Upper lobe of left lung (tissue), 4 donors: ENCODE measurements at regions not wholly inside any gene's neighbourhood (a gene's known extent, or its start where the extent isn't known, plus 50 kb on each side); places are given as distances from the start of the nearest gene placed in this dataset.

Source experiments
- POLR2A ChIP-seq, 4 donors: fragments of 450-650 bp; IDR thresholded peaks; one replicate each; pipeline ENCODE4 v1.5.1; 2016 to 2017; ENCODE audit warnings: antibody characterized with exemption in 4 of 4, mild to moderate bottlenecking in 2 of 4
- POLR2AphosphoS5 ChIP-seq, 2 donors: sonication (generic); formaldehyde crosslinking; IDR thresholded peaks; one replicate each; pipeline ENCODE4 v1.5.1; 2017; ENCODE audit warnings: antibody characterized with exemption in 2 of 2
- TF ChIP-seq, protein P1 (sequence below), 6 experiments: fragments of 450-650 bp in 4 of 6; fragments of 200-600 bp in 2 of 6; sonication (generic) in 2 of 6; IDR thresholded peaks; one replicate each; pipeline ENCODE4 v1.5.1; 2016 to 2019; ENCODE audit warnings: antibody characterized with exemption in 6 of 6

DNA sequence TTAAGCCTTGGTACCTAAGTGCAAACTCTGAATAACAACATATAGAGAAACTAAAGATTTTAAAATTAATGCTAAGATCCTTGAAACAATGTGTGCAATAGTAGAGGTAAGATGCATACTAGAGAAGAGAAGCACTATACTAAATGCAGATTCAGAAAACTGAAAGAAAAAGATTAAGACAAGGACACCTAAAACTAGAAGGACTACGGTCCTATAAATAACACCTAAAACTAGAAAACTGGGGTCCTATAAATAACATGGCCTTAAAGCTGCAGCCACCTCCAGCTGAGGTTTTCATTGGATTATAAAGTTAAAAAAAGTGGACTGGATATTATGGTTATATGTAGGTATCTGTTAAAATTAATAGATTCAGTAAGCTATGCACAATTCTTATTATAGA is 320.9 kb downstream of the IPMK start:
- TF ChIP-seq, protein P1, sequence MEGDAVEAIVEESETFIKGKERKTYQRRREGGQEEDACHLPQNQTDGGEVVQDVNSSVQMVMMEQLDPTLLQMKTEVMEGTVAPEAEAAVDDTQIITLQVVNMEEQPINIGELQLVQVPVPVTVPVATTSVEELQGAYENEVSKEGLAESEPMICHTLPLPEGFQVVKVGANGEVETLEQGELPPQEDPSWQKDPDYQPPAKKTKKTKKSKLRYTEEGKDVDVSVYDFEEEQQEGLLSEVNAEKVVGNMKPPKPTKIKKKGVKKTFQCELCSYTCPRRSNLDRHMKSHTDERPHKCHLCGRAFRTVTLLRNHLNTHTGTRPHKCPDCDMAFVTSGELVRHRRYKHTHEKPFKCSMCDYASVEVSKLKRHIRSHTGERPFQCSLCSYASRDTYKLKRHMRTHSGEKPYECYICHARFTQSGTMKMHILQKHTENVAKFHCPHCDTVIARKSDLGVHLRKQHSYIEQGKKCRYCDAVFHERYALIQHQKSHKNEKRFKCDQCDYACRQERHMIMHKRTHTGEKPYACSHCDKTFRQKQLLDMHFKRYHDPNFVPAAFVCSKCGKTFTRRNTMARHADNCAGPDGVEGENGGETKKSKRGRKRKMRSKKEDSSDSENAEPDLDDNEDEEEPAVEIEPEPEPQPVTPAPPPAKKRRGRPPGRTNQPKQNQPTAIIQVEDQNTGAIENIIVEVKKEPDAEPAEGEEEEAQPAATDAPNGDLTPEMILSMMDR (IDR thresholded peaks at IDR 0.05), result no peak
- TF ChIP-seq POLR2A (IDR thresholded peaks at IDR 0.05) (no peak), POLR2AphosphoS5 (IDR thresholded peaks at IDR 0.05) (no peak)
